Pancreas (tissue), 10 donors: ENCODE measurements at regions not wholly inside any gene's neighbourhood (a gene's known extent, or its start where the extent isn't known, plus 50 kb on each side); places are given as distances from the start of the nearest gene placed in this dataset.

ENCODE experiments used
- ATAC-seq, 4 donors: fragments of 200-7000 bp; cut with Tn5 transposase; one replicate each; pipeline versions ENCODE4 v1.8.0 to v1.9.1; 2020; ENCODE audit warnings: mild to moderate bottlenecking in 4 of 4, moderate library complexity in 4 of 4
- DNase-seq, 6 donors: peaks; one replicate each; pipeline ENCODE4 v3.0.0-alpha.2; 2020
- FAIRE-seq: peaks from 2 replicates; lab custom pipeline; 2012; peaks lifted over from hg19 to GRCh38; lab: Jason Lieb, UNC
- H3K27ac ChIP-seq, 4 donors: fragments of 200-600 bp; sonication (generic); 1 replicate in 3 of 4; 2 replicates in 1 of 4; pipeline versions ENCODE4 v1.5.0 to v1.8.0; 2020
- H3K27me3 ChIP-seq, 4 donors: fragments of 200-600 bp; one replicate each; pipeline ENCODE4 v1.8.0; 2021
- H3K36me3 ChIP-seq, 3 donors: fragments of 200-600 bp; sonication (generic) in 1 of 3; one replicate each; pipeline versions ENCODE4 v1.5.0 to v1.8.0; 2020 to 2021
- H3K4me1 ChIP-seq, 3 donors: fragments of 200-600 bp; one replicate each; pipeline ENCODE4 v1.8.0; 2021
- H3K4me3 ChIP-seq, 4 donors: fragments of 200-600 bp; sonication (generic) in 2 of 4; one replicate each; pipeline versions ENCODE4 v1.5.0 to v1.8.0; 2020 to 2021
- H3K9me3 ChIP-seq, 4 donors: fragments of 200-600 bp; one replicate each; pipeline ENCODE4 v1.8.0; 2021
- WGBS, 2 donors: extraction: QIAGEN DNeasy Blood & Tissue Kit; methylation state at CpG; one replicate each; pipeline ENCODE4 v1.1.7; 2013; 5-methylcytosine and 5-hydroxymethylcytosine counted together
- intact Hi-C, 3 donors: fragments of 100-400 bp; cut with DNase I; formaldehyde crosslinking; loops; one replicate each; pipeline versions ENCODE4 v1.11.1 to v1.14.2; 2022
- TF ChIP-seq, protein P1 (sequence below), 4 donors: fragments of 200-600 bp; sonication (generic) in 3 of 4; IDR thresholded peaks; one replicate each; pipeline versions ENCODE4 v1.5.0 to v1.8.0; 2021; ENCODE audit warnings: antibody characterized with exemption in 4 of 4
- donor health status: healthy with polysubstance abuse.
- donor health status: DM: no; HTN: no; CAD: no; lungs with moderate emphysema.
- donor health status: DM: no; HTN: no; CAD: no.
- donor health status: control.
- donor health status: control.
- donor health status: Bipolar disorder and iron deficiency.
- donor health status: DM: yes; HTN: yes; CAD: no.
- donor health status: DM: no; HTN: no; CAD: no.
- donor health status: DM: no; HTN: no; CAD: no.
- donor health status: DM: yes; HTN: yes; CAD: no.

DNA sequence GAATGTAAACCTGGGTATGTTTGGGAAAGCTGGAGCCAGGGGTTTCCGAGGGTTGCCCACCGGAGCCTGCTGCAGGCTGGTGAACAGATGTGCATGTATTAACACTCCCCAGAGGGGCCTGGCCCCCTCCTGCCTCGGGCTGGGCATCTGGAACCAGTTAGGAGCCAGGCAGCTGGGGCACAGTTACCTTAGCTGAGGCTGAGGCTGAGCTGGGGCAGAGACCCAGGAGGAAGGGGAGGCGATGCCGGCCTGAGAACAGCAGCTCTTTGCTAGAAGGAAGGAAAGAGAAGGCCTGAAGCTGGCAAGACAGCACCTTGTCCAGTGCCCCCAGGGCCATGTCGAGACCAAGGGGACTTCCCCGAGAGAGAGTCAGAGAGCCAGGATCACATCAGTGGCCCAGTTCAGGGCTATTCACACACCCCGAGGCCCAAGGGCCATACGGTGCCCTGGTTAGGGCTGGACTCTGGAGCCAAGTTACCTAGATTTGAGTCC is 65.8 kb downstream of the RMI2 start:
- 81 to 82% methylated on average over 9 of the region's 9 CpGs for WGBS, 2 donors
- DNase-seq, result peak in 1 of 6 donors; percentile 69
- Histone ChIP-seq H3K9me3 (no peaks in the 10 kb centered on the region), H3K4me3 (no peak overlapping the region), H3K36me3 (no peaks in the 10 kb centered on the region), H3K4me1 (no peaks in the 10 kb centered on the region), H3K27ac (no peak overlapping the region), H3K27me3 (no peaks in the 10 kb centered on the region)
- intact Hi-C loops, result no loop called here
- FAIRE-seq, result no peak
- no peak for ATAC-seq
- TF ChIP-seq, protein P1, sequence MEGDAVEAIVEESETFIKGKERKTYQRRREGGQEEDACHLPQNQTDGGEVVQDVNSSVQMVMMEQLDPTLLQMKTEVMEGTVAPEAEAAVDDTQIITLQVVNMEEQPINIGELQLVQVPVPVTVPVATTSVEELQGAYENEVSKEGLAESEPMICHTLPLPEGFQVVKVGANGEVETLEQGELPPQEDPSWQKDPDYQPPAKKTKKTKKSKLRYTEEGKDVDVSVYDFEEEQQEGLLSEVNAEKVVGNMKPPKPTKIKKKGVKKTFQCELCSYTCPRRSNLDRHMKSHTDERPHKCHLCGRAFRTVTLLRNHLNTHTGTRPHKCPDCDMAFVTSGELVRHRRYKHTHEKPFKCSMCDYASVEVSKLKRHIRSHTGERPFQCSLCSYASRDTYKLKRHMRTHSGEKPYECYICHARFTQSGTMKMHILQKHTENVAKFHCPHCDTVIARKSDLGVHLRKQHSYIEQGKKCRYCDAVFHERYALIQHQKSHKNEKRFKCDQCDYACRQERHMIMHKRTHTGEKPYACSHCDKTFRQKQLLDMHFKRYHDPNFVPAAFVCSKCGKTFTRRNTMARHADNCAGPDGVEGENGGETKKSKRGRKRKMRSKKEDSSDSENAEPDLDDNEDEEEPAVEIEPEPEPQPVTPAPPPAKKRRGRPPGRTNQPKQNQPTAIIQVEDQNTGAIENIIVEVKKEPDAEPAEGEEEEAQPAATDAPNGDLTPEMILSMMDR (IDR thresholded peaks at IDR 0.05), result no peak

DNA sequence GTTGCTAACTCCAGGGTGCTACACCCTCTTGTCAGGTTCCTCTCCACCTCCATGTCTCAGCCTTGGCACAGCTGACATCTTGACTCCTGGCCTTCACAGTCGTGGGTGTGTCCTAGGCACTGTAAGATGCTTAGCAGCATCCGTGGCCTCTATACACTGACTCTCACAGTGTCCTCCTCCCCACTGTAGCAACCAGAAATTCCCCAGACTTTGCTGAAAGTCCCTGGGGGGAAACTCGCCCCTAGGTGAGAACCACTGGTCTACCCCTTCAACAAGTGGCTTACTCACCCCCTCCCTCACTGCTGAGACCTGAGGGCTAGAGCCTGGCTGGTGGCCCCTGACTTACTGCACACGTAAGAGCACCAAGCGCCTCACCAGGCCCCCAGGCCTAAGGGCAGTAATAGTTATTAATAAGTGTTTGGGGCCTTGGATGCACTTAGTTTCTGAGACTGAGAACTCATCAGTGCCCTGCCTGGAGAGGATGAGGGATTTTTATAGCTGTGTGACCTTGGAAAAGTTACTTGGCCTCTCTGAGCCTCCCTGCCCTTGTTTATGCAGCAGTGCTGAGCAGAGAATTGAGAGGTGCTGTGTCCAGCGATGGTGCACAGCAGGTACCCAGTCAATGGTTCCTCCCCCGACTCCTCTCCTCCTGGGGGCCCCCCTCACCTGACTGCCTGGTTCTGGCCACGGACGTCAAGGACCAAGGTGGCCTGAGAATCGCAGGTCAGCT is 67.1 kb downstream of the RMI2 start:
- no peak for FAIRE-seq
- no peaks in the 10 kb centered on the region for H3K9me3 ChIP-seq
- H3K27ac ChIP-seq, result no peak overlapping the region
- ATAC-seq, result no peak
- H3K36me3 ChIP-seq, result no peaks in the 10 kb centered on the region
- TF ChIP-seq, protein P1 (IDR thresholded peaks at IDR 0.05), result no peak
- H3K4me1 ChIP-seq, result no peaks in the 10 kb centered on the region
- no peak overlapping the region for H3K4me3 ChIP-seq
- intact Hi-C loops, result no loop called here
- 77 to 89% methylated on average over 10 of the region's 10 CpGs for WGBS, 2 donors
- H3K27me3 ChIP-seq, result no peaks in the 10 kb centered on the region
- DNase-seq, result peak in 1 of 6 donors; percentile 37

DNA sequence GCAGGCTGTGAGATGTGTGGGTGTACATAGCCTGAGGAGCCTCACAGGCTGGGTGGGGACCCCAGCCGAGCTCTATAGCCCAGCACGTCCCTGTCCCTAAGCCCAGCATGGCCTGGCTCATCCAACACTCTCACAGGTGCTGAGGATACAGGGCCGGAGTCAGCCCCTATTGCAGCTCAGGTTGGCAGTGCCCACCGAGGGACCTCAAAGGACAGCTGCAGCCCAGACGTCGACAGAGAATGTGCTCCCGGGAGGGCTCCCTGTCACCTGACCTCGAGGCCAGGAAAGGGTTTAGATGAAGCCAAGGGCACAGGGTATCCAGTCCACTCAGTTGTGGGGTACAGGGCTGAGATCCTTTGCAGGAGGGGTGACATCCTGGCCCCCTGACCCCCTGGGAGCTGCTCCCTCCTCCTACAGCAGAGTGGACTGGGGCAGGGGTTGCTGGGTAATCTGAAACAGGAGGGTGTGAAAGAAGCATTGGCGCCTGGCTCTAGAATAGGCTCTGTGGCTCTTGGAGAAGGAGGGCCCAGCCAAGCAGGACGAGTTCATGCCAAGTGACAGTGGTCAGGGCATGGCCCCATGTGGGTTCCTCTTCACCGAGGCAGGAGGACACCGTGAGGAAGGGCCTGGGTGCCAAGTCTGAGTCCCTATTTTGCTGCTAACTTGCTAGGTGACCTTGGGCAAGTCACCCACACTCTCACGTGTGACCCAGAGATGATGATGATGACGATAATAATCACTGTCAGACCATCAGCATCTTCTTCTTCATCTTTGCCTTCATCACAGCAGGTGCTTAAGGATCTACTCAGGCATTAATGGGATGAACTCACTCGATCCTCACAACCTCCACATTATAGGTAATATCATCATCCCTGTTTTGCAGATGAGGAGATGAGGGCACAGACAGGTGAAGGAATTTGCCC is 68.0 kb downstream of the RMI2 start:
- no peaks in the 10 kb centered on the region for H3K4me1 ChIP-seq
- peak in 1 of 6 donors; percentile 47 for DNase-seq
- H3K27me3 ChIP-seq, result no peaks in the 10 kb centered on the region
- intact Hi-C loops, result no loop called here
- no peaks in the 10 kb centered on the region for H3K9me3 ChIP-seq
- 75 to 83% methylated on average over 15 of the region's 15 CpGs for WGBS, 2 donors
- FAIRE-seq, result no peak
- no peak for ATAC-seq
- H3K36me3 ChIP-seq, result no peaks in the 10 kb centered on the region
- H3K4me3 ChIP-seq, result no peak overlapping the region
- TF ChIP-seq, protein P1 (IDR thresholded peaks at IDR 0.05), result no peak
- no peak overlapping the region for H3K27ac ChIP-seq

DNA sequence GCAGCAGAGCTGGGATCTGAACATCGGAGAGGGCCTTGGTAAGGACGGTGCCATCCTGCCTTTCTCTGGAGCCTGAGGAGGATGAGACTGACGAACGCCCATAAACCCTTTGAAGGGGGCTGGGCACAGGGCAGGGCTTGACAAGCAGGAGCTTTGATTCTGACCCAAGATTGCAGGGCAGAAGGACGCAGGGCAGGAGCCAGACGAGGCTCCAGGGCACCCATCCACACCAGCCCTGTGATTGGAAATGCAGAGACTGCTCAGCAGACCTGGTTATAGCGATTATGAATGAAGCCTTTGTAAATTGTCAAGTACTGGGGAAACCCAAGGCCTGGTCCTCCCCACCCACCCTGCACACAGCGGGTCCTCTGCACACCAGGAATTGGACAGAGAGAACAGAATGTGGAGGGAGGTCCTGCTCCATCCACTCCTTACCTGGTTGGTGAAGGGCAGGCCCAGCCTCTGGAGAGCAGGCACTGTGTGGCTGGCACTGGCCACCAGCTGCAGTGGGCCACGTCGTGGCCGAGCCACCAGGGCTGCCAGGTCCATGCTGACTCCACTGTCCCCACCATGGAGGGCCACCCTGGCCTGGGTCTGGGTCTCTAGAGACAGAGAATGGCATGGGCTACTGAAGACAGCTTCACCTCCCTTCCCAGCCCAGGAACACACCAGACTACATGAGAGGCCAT is 68.8 kb downstream of the RMI2 start:
- TF ChIP-seq, protein P1 (IDR thresholded peaks at IDR 0.05), result no peak
- Histone ChIP-seq H3K4me1 (no peaks in the 10 kb centered on the region), H3K27ac (no peak overlapping the region), H3K27me3 (no peaks in the 10 kb centered on the region), H3K36me3 (no peaks in the 10 kb centered on the region), H3K4me3 (no peak overlapping the region), H3K9me3 (no peaks in the 10 kb centered on the region)
- no peak for FAIRE-seq
- WGBS, 2 donors, result 81 to 87% methylated on average over 11 of the region's 11 CpGs
- intact Hi-C loops, result no loop called here
- no peak for ATAC-seq
- DNase-seq, result no peak
